Stimulated activated memory B cell treated with anti-CD40 and anti-IgM and Interleukin-4, amounts not matched to agents 10 μg/mL and 1 μg/mL and 100 μg/mL, for 72 hours (primary cell): ENCODE measurements at regions not wholly inside any gene's neighbourhood (a gene's known extent, or its start where the extent isn't known, plus 50 kb on each side); places are given as distances from the start of the nearest gene placed in this dataset.
"Not testable (repeated sequence)": the region's sequence is repeated elsewhere in the genome, so short reads cannot be mapped to it uniquely, and the experiment has no call there.

ENCODE experiments used
- ATAC-seq: fragments of 150-1000 bp; cut with Tn5 transposase; 2 replicates; pipeline ENCODE4 v1.10.0; 2021
- H3K27ac Mint-ChIP-seq: one replicate; pipeline ENCODE4 v1.8.0; 2022; ENCODE audit warnings: mild to moderate bottlenecking, mixed read lengths
- H3K27me3 Mint-ChIP-seq: one replicate; pipeline ENCODE4 v1.8.0; 2022; ENCODE audit warnings: mixed read lengths
- H3K36me3 Mint-ChIP-seq: one replicate; pipeline ENCODE4 v1.8.0; 2022; ENCODE audit warnings: mixed read lengths
- H3K4me1 Mint-ChIP-seq: one replicate; pipeline ENCODE4 v1.8.0; 2022; ENCODE audit warnings: mixed read lengths
- H3K4me3 Mint-ChIP-seq: one replicate; pipeline ENCODE4 v1.8.0; 2022; ENCODE audit warnings: mild to moderate bottlenecking, moderate library complexity, mixed read lengths
- H3K9me3 Mint-ChIP-seq: one replicate; pipeline ENCODE4 v1.8.0; 2022; ENCODE audit warnings: mixed read lengths

GRCh38 chr1:30524025-30524555 is 199.3 kb downstream of the MATN1 start:
- peaks cover 46% of the 10 kb centered on the region for H3K27me3 Mint-ChIP-seq
- H3K4me1 Mint-ChIP-seq, H3K4me3 Mint-ChIP-seq, H3K27ac Mint-ChIP-seq, H3K36me3 Mint-ChIP-seq, H3K9me3 Mint-ChIP-seq, ATAC-seq: not testable (repeated sequence)

- Mint-ChIP-seq H3K27ac (no peak overlapping the region), H3K4me1 (no peaks in the 10 kb centered on the region), H3K36me3 (no peaks in the 10 kb centered on the region), H3K9me3 (no peaks in the 10 kb centered on the region), H3K27me3 (peaks cover 41% of the 10 kb centered on the region), H3K4me3 (no peak overlapping the region)
- ATAC-seq: no peak
These were observed 200.0 kb downstream of the MATN1 start for GRCh38 chr1:30523055-30524020.

DNA sequence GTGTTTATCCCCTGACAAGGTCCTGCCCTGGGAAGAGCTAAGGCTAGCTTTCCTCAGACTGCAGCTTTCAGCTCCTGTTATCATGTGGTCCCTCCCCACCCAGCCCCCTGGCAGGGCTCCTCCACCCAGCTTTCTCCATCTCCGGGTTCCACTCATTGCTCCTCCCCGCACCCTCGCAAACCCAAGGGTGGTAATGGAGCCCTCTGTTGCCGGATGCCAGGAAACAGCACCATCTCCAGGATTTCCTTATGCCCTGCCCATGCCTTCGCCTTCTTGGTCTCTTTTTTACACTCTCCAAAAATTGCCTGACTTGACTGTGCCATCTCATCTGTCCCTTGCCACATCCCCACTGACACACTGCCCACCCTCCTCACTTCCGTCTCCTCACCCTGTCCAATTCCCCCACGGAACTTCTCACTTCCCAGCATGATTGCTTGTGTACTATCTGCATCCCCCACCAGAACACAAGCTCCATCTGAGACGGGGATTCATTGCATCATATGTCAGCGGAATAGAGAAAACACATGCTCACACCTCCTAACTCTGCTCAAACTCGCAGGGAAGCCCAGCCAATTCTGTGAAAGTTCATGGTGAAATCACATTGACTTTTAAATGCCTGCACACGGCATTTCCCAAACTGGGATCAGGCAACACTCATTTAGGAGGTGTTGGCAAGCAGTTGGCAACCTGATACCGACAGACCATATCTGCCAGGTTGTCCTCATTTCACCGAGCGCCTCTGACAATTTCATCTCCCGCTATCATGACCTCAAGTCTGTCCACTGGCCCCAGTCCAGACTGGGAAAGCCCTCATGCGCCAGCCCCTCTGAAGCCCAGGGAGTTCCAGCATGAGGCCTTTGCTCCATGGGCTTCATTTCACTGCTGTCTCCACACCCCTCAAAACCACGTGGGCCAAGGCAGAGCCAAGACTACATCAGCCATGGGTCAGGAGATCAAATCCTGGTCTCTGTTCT is 201.1 kb downstream of the MATN1 start:
- Mint-ChIP-seq H3K27ac (no peak overlapping the region), H3K9me3 (no peaks in the 10 kb centered on the region), H3K4me3 (no peak overlapping the region), H3K27me3 (peaks cover 41% of the 10 kb centered on the region), H3K4me1 (no peaks in the 10 kb centered on the region), H3K36me3 (no peaks in the 10 kb centered on the region)
- ATAC-seq: no peak

DNA sequence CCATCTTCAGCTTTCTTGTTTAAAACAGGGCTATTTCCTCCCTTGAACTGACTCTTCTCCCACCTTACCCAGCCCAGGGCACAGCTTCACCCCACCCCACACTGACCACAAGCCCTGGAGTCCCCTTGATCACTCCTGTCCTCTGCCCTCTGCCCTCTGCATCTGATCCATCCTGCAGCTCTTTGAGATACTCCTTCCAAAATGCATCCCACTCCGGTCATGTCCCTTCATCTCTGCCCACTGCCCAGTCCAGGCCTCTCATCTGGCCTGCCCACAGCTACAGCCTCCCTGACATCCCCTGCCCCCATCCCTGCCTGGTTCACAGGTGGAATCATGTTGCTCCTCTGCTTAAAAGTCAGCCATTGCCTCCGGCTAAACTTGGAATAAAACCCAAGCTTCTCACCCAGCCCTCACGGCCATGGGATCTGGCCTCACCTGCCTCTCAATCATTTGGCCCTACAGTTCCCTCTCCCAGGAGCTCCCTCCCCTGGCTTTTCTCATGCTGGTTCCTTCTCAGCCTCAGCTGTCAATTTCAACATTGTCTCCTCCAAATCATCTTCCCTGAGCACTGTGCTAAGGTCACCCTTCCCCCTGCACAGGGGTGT is 202.0 kb downstream of the MATN1 start:
- Mint-ChIP-seq H3K27me3 (peaks cover 37% of the 10 kb centered on the region), H3K36me3 (no peaks in the 10 kb centered on the region), H3K27ac (no peak overlapping the region), H3K4me1 (no peaks in the 10 kb centered on the region), H3K9me3 (no peaks in the 10 kb centered on the region), H3K4me3 (no peak overlapping the region)
- ATAC-seq: no peak

- no peaks in the 10 kb centered on the region for H3K4me1 Mint-ChIP-seq
- no peak overlapping the region for H3K4me3 Mint-ChIP-seq
- no peak overlapping the region for H3K27ac Mint-ChIP-seq
- peaks cover 35% of the 10 kb centered on the region for H3K27me3 Mint-ChIP-seq
- H3K9me3 Mint-ChIP-seq: no peaks in the 10 kb centered on the region
- H3K36me3 Mint-ChIP-seq: no peaks in the 10 kb centered on the region
- ATAC-seq: no peak
These were observed 202.9 kb downstream of the MATN1 start for GRCh38 chr1:30520476-30520875.

DNA sequence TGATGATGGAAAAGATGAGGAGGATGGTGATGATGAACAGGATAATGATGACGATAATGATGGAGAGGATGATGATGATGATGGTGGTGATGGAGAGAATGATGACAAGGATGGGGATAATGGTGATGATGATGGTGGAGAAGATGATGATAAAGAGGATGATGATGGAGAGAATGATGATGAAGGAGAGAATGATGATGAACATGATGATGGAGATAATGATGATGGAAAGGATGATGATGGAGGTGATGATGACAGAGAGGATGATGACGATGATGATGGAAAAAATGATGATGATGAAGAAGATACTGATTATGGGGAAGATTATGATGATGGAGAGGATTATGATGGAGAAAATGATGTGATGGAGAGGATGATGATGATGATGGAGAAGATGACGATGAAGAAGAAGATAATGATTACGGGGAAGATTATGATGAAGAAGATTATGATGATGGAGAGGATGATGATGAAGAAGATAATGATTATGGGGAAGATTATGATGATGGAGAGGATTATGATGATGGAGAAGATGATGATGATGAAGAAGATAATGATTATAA is 204.1 kb downstream of the MATN1 start:
- H3K4me3 Mint-ChIP-seq: no peak overlapping the region
- no peaks in the 10 kb centered on the region for H3K36me3 Mint-ChIP-seq
- no peaks in the 10 kb centered on the region for H3K4me1 Mint-ChIP-seq
- ATAC-seq: no peak
- H3K27ac Mint-ChIP-seq: no peak overlapping the region
- no peaks in the 10 kb centered on the region for H3K9me3 Mint-ChIP-seq
- H3K27me3 Mint-ChIP-seq: peaks cover 30% of the 10 kb centered on the region

- no peaks in the 10 kb centered on the region for H3K9me3 Mint-ChIP-seq
- ATAC-seq: no peak
- H3K4me1 Mint-ChIP-seq: no peaks in the 10 kb centered on the region
- no peak overlapping the region for H3K4me3 Mint-ChIP-seq
- peaks cover 27% of the 10 kb centered on the region for H3K27me3 Mint-ChIP-seq
- H3K27ac Mint-ChIP-seq: no peak overlapping the region
- no peaks in the 10 kb centered on the region for H3K36me3 Mint-ChIP-seq
These were observed 204.7 kb downstream of the MATN1 start for GRCh38 chr1:30518696-30519095.

DNA sequence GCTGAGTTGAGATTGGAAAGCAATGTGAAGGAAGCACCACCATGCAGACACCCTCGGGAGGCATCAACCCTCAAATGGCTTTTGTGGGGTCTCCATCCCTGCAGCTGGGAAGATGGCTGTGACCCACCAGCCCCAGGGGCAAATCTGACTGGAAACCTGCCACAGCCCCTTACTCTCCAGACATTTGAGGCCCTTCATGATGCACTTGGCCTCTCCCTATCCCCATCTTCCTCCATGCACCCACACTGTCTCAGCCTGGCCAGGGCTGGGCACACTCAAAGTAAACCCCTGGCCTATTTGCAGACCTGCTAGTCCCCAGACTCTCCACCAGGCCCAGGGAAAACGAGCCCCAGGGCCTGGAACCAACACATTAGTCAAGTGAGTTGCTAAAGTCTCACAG is 205.2 kb downstream of the MATN1 start:
- H3K27me3 Mint-ChIP-seq: peaks cover 27% of the 10 kb centered on the region
- H3K27ac Mint-ChIP-seq: no peak overlapping the region
- no peaks in the 10 kb centered on the region for H3K36me3 Mint-ChIP-seq
- H3K4me1 Mint-ChIP-seq: no peaks in the 10 kb centered on the region
- no peak for ATAC-seq
- no peak overlapping the region for H3K4me3 Mint-ChIP-seq
- no peaks in the 10 kb centered on the region for H3K9me3 Mint-ChIP-seq

- not testable (repeated sequence) for H3K4me1 Mint-ChIP-seq, ATAC-seq, H3K27ac Mint-ChIP-seq, H3K9me3 Mint-ChIP-seq, H3K36me3 Mint-ChIP-seq, H3K4me3 Mint-ChIP-seq
- peaks cover 27% of the 10 kb centered on the region for H3K27me3 Mint-ChIP-seq
These were observed 205.7 kb downstream of the MATN1 start for GRCh38 chr1:30517666-30518065.

GRCh38 chr1:30517241-30517640 is 206.1 kb downstream of the MATN1 start:
- not testable (repeated sequence) for H3K27ac Mint-ChIP-seq, ATAC-seq, H3K4me1 Mint-ChIP-seq, H3K9me3 Mint-ChIP-seq, H3K36me3 Mint-ChIP-seq, H3K4me3 Mint-ChIP-seq
- peaks cover 27% of the 10 kb centered on the region for H3K27me3 Mint-ChIP-seq

DNA sequence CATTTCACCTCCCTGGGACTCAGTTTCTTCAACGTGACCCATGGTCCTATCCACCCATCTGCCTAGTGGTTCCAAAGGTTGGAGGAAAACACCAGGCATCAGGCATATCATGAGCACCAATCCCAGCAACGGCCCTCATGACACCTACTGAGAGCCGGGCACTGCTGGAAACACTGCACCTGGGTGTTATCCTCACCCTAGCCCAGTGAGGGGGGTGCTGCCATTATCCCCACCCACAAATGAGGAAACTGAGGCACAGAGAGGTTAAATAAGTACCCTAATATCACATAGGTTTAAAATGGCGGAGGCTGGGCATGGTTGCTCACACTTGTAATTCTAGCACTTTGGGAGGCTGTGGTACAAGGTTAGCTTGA is 206.9 kb downstream of the MATN1 start:
- no peak overlapping the region for H3K4me3 Mint-ChIP-seq

GRCh38 chr1:30515755-30516484 is 207.5 kb downstream of the MATN1 start:
- peaks cover 27% of the 10 kb centered on the region for H3K27me3 Mint-ChIP-seq
- no peaks in the 10 kb centered on the region for H3K4me1 Mint-ChIP-seq
- H3K36me3 Mint-ChIP-seq: no peaks in the 10 kb centered on the region
- no peaks in the 10 kb centered on the region for H3K9me3 Mint-ChIP-seq
- H3K27ac Mint-ChIP-seq: no peak overlapping the region
- no peak for ATAC-seq
- H3K4me3 Mint-ChIP-seq: no peak overlapping the region

More for the DNA sequence above, 206.9 kb downstream of the MATN1 start:
- peaks cover 27% of the 10 kb centered on the region for H3K27me3 Mint-ChIP-seq
- no peak overlapping the region for H3K27ac Mint-ChIP-seq
- no peaks in the 10 kb centered on the region for H3K9me3 Mint-ChIP-seq
- H3K4me1 Mint-ChIP-seq: no peaks in the 10 kb centered on the region
- no peaks in the 10 kb centered on the region for H3K36me3 Mint-ChIP-seq
- no peak for ATAC-seq

- H3K27me3 Mint-ChIP-seq: peaks cover 27% of the 10 kb centered on the region
- H3K4me3 Mint-ChIP-seq: no peak overlapping the region
- ATAC-seq: no peak
- no peaks in the 10 kb centered on the region for H3K4me1 Mint-ChIP-seq
- H3K27ac Mint-ChIP-seq: no peak overlapping the region
- H3K9me3 Mint-ChIP-seq: no peaks in the 10 kb centered on the region
- no peaks in the 10 kb centered on the region for H3K36me3 Mint-ChIP-seq
These were observed 208.4 kb downstream of the MATN1 start for GRCh38 chr1:30514945-30515344.

GRCh38 chr1:30514137-30514654 is 209.2 kb downstream of the MATN1 start:
- no peak overlapping the region for H3K27ac Mint-ChIP-seq
- peaks cover 32% of the 10 kb centered on the region for H3K27me3 Mint-ChIP-seq
- ATAC-seq: no peak
- H3K4me1 Mint-ChIP-seq: no peaks in the 10 kb centered on the region
- H3K4me3 Mint-ChIP-seq: no peak overlapping the region
- peaks cover 2% of the 10 kb centered on the region for H3K9me3 Mint-ChIP-seq
- H3K36me3 Mint-ChIP-seq: no peaks in the 10 kb centered on the region
